H9 (cell line): ENCODE measurements at regions not wholly inside any gene's neighbourhood (a gene's known extent, or its start where the extent isn't known, plus 50 kb on each side); places are given as distances from the start of the nearest gene placed in this dataset.

ENCODE experiments used
- DNase-seq: peaks from one replicate; pipeline ENCODE4 v3.0.0-alpha.2; 2017
- H2AFZ ChIP-seq: one replicate; pipeline ENCODE4 v1.6.1; 2013; ENCODE audit warnings: mild to moderate bottlenecking, low read length, control low read depth, moderate library complexity
- H2AK5ac ChIP-seq: 2 replicates; pipeline ENCODE4 v1.6.1; 2013; ENCODE audit warnings: low read length, control low read depth, mixed read lengths; ENCODE audit not compliant: insufficient read length
- H2BK120ac ChIP-seq: one replicate; pipeline ENCODE4 v1.6.1; 2013; ENCODE audit warnings: low read depth, mild to moderate bottlenecking, low read length, control low read depth, inconsistent platforms; ENCODE audit not compliant: poor library complexity, severe bottlenecking
- H2BK12ac ChIP-seq: 2 replicates; pipeline ENCODE4 v1.6.1; 2013; ENCODE audit warnings: low read length, control low read depth, mixed read lengths, low read depth; ENCODE audit not compliant: insufficient read length
- H2BK15ac ChIP-seq: 2 replicates; pipeline ENCODE4 v1.6.1; 2013; ENCODE audit warnings: low read depth, low read length, control low read depth
- H2BK20ac ChIP-seq: one replicate; pipeline ENCODE4 v1.6.1; 2013; ENCODE audit warnings: low read depth, mild to moderate bottlenecking, low read length, control low read depth, inconsistent platforms; ENCODE audit not compliant: poor library complexity, severe bottlenecking
- H2BK5ac ChIP-seq: 2 replicates; pipeline ENCODE4 v1.6.1; 2013; ENCODE audit warnings: low read length, control low read depth, mixed read lengths; ENCODE audit not compliant: insufficient read length
- H3K14ac ChIP-seq: 2 replicates; pipeline ENCODE4 v1.6.1; 2013; ENCODE audit warnings: low read length, control low read depth; ENCODE audit not compliant: insufficient read depth
- H3K18ac ChIP-seq: 2 replicates; pipeline ENCODE4 v1.6.1; 2013; ENCODE audit warnings: low read depth, mild to moderate bottlenecking, mixed read lengths, low read length, control low read depth; ENCODE audit not compliant: insufficient read length
- H3K23ac ChIP-seq: 2 replicates; pipeline ENCODE4 v1.6.1; 2013; ENCODE audit warnings: low read length, control low read depth, mixed read lengths, low read depth; ENCODE audit not compliant: insufficient read length
- H3K23me2 ChIP-seq: 2 replicates; pipeline ENCODE4 v1.6.1; 2013; ENCODE audit warnings: low read depth, mild to moderate bottlenecking, mixed read lengths, low read length, control low read depth; ENCODE audit not compliant: insufficient read length, poor library complexity, severe bottlenecking
- H3K27ac ChIP-seq: 2 replicates; pipeline ENCODE4 v1.5.1; 2013; ENCODE audit warnings: low read length, control low read depth, mixed read lengths, low read depth; ENCODE audit not compliant: insufficient read length
- H3K27me3 ChIP-seq: 2 replicates; pipeline ENCODE4 v1.6.1; 2013; ENCODE audit warnings: low read length, control low read depth, inconsistent platforms; ENCODE audit not compliant: insufficient read depth
- H3K4ac ChIP-seq: 2 replicates; pipeline ENCODE4 v1.6.1; 2013; ENCODE audit warnings: low read depth, mild to moderate bottlenecking, control low read depth, inconsistent platforms, low read length, moderate library complexity
- H3K4me1 ChIP-seq: 2 replicates; pipeline ENCODE4 v1.6.1; 2013; ENCODE audit warnings: low read length, control low read depth, inconsistent platforms; ENCODE audit not compliant: insufficient read depth
- H3K4me2 ChIP-seq: 2 replicates; pipeline ENCODE4 v1.6.1; 2013; ENCODE audit warnings: low read length, control low read depth, mixed read lengths; ENCODE audit not compliant: insufficient read length, insufficient read depth
- H3K56ac ChIP-seq: 2 replicates; pipeline ENCODE4 v1.6.1; 2013; ENCODE audit warnings: low read depth, mild to moderate bottlenecking, mixed read lengths, low read length, control low read depth; ENCODE audit not compliant: insufficient read length
- H3K79me1 ChIP-seq: 2 replicates; pipeline ENCODE4 v1.6.1; 2013; ENCODE audit warnings: low read depth, mild to moderate bottlenecking, moderate library complexity, low read length, control low read depth, inconsistent platforms; ENCODE audit not compliant: insufficient read depth, poor library complexity, severe bottlenecking
- H3K79me2 ChIP-seq: 2 replicates; pipeline ENCODE4 v1.6.1; 2013; ENCODE audit warnings: low read length, control low read depth, inconsistent platforms; ENCODE audit not compliant: insufficient read depth
- H3K9ac ChIP-seq: 2 replicates; pipeline ENCODE4 v1.6.1; 2013; ENCODE audit warnings: low read length, control low read depth, mixed read lengths; ENCODE audit not compliant: insufficient read length; ENCODE audit errors: extremely low read depth
- H3K9me3 ChIP-seq: one replicate; pipeline ENCODE4 v1.6.1; 2013; ENCODE audit warnings: low read depth, low read length, inconsistent platforms; ENCODE audit not compliant: control insufficient read depth
- H3T11ph ChIP-seq: one replicate; pipeline ENCODE4 v1.6.1; 2013; ENCODE audit warnings: mild to moderate bottlenecking, low read length, control low read depth, inconsistent platforms
- H4K20me1 ChIP-seq: one replicate; pipeline ENCODE4 v1.6.1; 2013; ENCODE audit not compliant: control insufficient read depth, insufficient read length, insufficient read depth
- H4K5ac ChIP-seq: 2 replicates; pipeline ENCODE4 v1.6.1; 2013; ENCODE audit warnings: low read depth, mild to moderate bottlenecking, mixed read lengths, low read length, control low read depth; ENCODE audit not compliant: insufficient read length
- H4K8ac ChIP-seq: replicated peaks from 2 replicates; pipeline ENCODE4 v1.6.1; 2013; ENCODE audit warnings: low read length, control low read depth, mixed read lengths, low read depth; ENCODE audit not compliant: insufficient read length
- H4K91ac ChIP-seq: 2 replicates; pipeline ENCODE4 v1.6.1; 2013; ENCODE audit warnings: low read depth, mild to moderate bottlenecking, moderate library complexity, mixed read lengths, low read length, control low read depth; ENCODE audit not compliant: insufficient read length
- H3K27ac Mint-ChIP-seq, 3 experiments: 2 replicates in 2 of 3; 3 replicates in 1 of 3; pipeline ENCODE4 v1.8.0; 2020 to 2021; ENCODE audit warnings: mixed read lengths in 3 of 3, mild to moderate bottlenecking in 1 of 3, moderate library complexity in 1 of 3
- H3K27me3 Mint-ChIP-seq: 2 replicates; pipeline ENCODE4 v1.8.0; 2021; ENCODE audit warnings: low read depth, mild to moderate bottlenecking, moderate library complexity, mixed read lengths
- H3K36me3 Mint-ChIP-seq, 3 experiments: 2 replicates in 2 of 3; 3 replicates in 1 of 3; pipeline ENCODE4 v1.8.0; 2020 to 2021; ENCODE audit warnings: low read depth in 3 of 3, mixed read lengths in 3 of 3; ENCODE audit not compliant: insufficient read depth in 1 of 3
- H3K4me1 Mint-ChIP-seq, 2 experiments: 2 replicates each; pipeline ENCODE4 v1.8.0; 2020; ENCODE audit warnings: mixed read lengths in 2 of 2
- H3K4me3 Mint-ChIP-seq, 2 experiments: 2 replicates in 1 of 2; 3 replicates in 1 of 2; pipeline ENCODE4 v1.8.0; 2020 to 2021; ENCODE audit warnings: mild to moderate bottlenecking in 2 of 2, mixed read lengths in 2 of 2, moderate library complexity in 1 of 2
- H3K9me3 Mint-ChIP-seq, 2 experiments: 2 replicates in 1 of 2; 3 replicates in 1 of 2; pipeline ENCODE4 v1.8.0; 2020; ENCODE audit warnings: mild to moderate bottlenecking in 2 of 2, mixed read lengths in 2 of 2, moderate library complexity in 1 of 2
- WGBS: extraction: QIAGEN DNeasy Blood & Tissue Kit; methylation state at CpG from one replicate; pipeline ENCODE4 v1.1.7; 2013; ENCODE audit warnings: missing lambda C conversion rate, low lambda C conversion rate, mixed read lengths; ENCODE audit not compliant: insufficient read length; ENCODE audit errors: extremely low coverage; 5-methylcytosine and 5-hydroxymethylcytosine counted together
- TF ChIP-seq, protein P1 (sequence below): fragments of 200-600 bp; sonication (generic); conservative IDR thresholded peaks from 3 replicates; pipeline ENCODE4 v1.8.0; 2021; ENCODE audit warnings: antibody characterized with exemption, mild to moderate bottlenecking

DNA sequence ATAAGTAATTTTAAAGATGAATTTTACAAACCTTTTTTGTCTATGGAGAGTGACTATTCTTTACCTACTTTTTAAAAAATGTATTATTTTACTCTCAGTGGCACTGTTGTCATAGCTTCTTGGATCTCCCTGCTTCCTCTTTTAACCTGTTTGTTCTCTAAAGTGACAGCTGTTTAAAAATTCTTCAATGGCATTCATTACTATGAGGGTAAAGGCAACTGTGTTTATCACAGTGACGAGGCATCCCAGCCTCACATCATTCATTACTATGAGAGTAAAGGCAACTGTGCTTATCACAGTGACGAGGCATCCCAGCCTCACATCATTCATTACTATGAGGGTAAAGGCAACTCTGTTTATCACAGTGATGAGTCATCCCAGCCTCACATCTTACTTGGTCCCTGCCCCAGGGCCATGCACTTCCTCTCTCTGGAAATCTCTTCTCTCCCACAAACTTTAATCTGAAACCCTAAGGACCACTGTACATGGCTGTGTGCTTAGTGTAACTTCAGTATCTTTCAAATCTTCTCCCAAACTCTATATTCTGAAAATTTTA, 101.7 kb upstream of the ZNF717 start:
- H3K36me3 Mint-ChIP-seq: no peaks in the 10 kb centered on the region; a peak in 1 of 7 replicates
- H3K23me2 ChIP-seq: no peaks in the 10 kb centered on the region
- H3K27me3 ChIP-seq: no peaks in the 10 kb centered on the region
- H2BK12ac ChIP-seq: no peak overlapping the region
- H4K8ac ChIP-seq: no peak overlapping the region
- no peak overlapping the region for H3K9ac ChIP-seq
- no peak for DNase-seq
- H3K56ac ChIP-seq: no peak overlapping the region
- no peaks in the 10 kb centered on the region for H3K79me1 ChIP-seq
- H2BK120ac ChIP-seq: no peak overlapping the region
- no peak overlapping the region for H4K91ac ChIP-seq
- no peak overlapping the region for H3K27ac ChIP-seq
- H4K20me1 ChIP-seq: no peaks in the 10 kb centered on the region
- no peak overlapping the region; a peak in 1 of 7 replicates for H3K27ac Mint-ChIP-seq
- H2AFZ ChIP-seq: no peak overlapping the region
- no peak overlapping the region for H3K4me2 ChIP-seq
- no peak overlapping the region for H3K14ac ChIP-seq
- no peaks in the 10 kb centered on the region for H3K27me3 Mint-ChIP-seq
- H3K4ac ChIP-seq: no peak overlapping the region
- H3K9me3 ChIP-seq: no peaks in the 10 kb centered on the region
- H2BK15ac ChIP-seq: no peak overlapping the region
- H3K9me3 Mint-ChIP-seq: peaks cover 0 to 2% of the 10 kb centered on the region in 2 experiments; a peak in 1 of 5 replicates
- no peaks in the 10 kb centered on the region for H3K79me2 ChIP-seq
- TF ChIP-seq, protein P1, sequence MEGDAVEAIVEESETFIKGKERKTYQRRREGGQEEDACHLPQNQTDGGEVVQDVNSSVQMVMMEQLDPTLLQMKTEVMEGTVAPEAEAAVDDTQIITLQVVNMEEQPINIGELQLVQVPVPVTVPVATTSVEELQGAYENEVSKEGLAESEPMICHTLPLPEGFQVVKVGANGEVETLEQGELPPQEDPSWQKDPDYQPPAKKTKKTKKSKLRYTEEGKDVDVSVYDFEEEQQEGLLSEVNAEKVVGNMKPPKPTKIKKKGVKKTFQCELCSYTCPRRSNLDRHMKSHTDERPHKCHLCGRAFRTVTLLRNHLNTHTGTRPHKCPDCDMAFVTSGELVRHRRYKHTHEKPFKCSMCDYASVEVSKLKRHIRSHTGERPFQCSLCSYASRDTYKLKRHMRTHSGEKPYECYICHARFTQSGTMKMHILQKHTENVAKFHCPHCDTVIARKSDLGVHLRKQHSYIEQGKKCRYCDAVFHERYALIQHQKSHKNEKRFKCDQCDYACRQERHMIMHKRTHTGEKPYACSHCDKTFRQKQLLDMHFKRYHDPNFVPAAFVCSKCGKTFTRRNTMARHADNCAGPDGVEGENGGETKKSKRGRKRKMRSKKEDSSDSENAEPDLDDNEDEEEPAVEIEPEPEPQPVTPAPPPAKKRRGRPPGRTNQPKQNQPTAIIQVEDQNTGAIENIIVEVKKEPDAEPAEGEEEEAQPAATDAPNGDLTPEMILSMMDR: no peak
- H3K4me1 Mint-ChIP-seq: peaks cover 6 to 18% of the 10 kb centered on the region in 2 experiments; a peak in 2 of 4 replicates
- no peak overlapping the region for H2AK5ac ChIP-seq
- H3K18ac ChIP-seq: no peak overlapping the region
- H2BK5ac ChIP-seq: no peak overlapping the region
- no peak overlapping the region for H4K5ac ChIP-seq
- WGBS: no CpG with 5 or more reads among the region's 2 CpGs
- no peak overlapping the region for H3K4me3 Mint-ChIP-seq
- H3K4me1 ChIP-seq: no peaks in the 10 kb centered on the region; the same call in 1 of the 2 replicates
- H3T11ph ChIP-seq: no peak overlapping the region
- no peak overlapping the region for H2BK20ac ChIP-seq
- H3K23ac ChIP-seq: no peak overlapping the region
